Smooth muscle cell (in vitro differentiated cells): ENCODE measurements at regions not wholly inside any gene's neighbourhood (a gene's known extent, or its start where the extent isn't known, plus 50 kb on each side); places are given as distances from the start of the nearest gene placed in this dataset.
A peak's percentile ranks its signal among the peaks of the same experiment; 100 is the strongest.

Source experiments
- DNase-seq: peaks from one replicate; lab custom pipeline; 2025; ENCODE audit not compliant: unreplicated experiment; lab: John Stamatoyannopoulos, UW
- H2AFZ ChIP-seq: fragments of 200-600 bp; sonication (generic); 2 replicates; pipeline ENCODE4 v1.6.0; 2016; ENCODE audit warnings: antibody characterized with exemption, low read depth, mild to moderate bottlenecking
- H3F3A ChIP-seq: fragments of 200-600 bp; sonication (generic); 2 replicates; pipeline ENCODE4 v1.6.0; 2017; ENCODE audit warnings: antibody characterized with exemption, low read depth
- H3K27ac ChIP-seq: fragments of 200-600 bp; sonication (generic); 2 replicates; pipeline ENCODE4 v1.5.1; 2016; ENCODE audit warnings: low read depth, mild to moderate bottlenecking
- H3K27me3 ChIP-seq: fragments of 200-600 bp; sonication (generic); 2 replicates; pipeline ENCODE4 v1.6.1; 2016; ENCODE audit warnings: low read depth, mild to moderate bottlenecking
- H3K36me3 ChIP-seq: fragments of 200-600 bp; sonication (generic); 2 replicates; pipeline ENCODE4 v1.5.1; 2016; ENCODE audit warnings: low read depth
- H3K4me1 ChIP-seq: fragments of 200-600 bp; sonication (generic); 2 replicates; pipeline ENCODE4 v1.5.1; 2016; ENCODE audit warnings: low read depth
- H3K4me2 ChIP-seq: fragments of 200-600 bp; sonication (generic); 2 replicates; pipeline ENCODE4 v1.6.0; 2016; ENCODE audit warnings: mild to moderate bottlenecking
- H3K4me3 ChIP-seq: fragments of 200-600 bp; sonication (generic); 2 replicates; pipeline ENCODE4 v1.5.1; 2016; ENCODE audit warnings: mild to moderate bottlenecking
- H3K79me2 ChIP-seq: fragments of 200-600 bp; sonication (generic); 2 replicates; pipeline ENCODE4 v1.6.0; 2016; ENCODE audit warnings: low read depth, mild to moderate bottlenecking
- H3K9ac ChIP-seq: fragments of 200-600 bp; sonication (generic); 2 replicates; pipeline ENCODE4 v1.6.0; 2016; ENCODE audit warnings: low read depth
- H3K9me3 ChIP-seq: fragments of 200-600 bp; sonication (generic); replicated peaks from 2 replicates; pipeline ENCODE4 v1.5.1; 2016; ENCODE audit warnings: low read depth
- H4K20me1 ChIP-seq: fragments of 200-600 bp; sonication (generic); 2 replicates; pipeline ENCODE4 v1.6.0; 2016; ENCODE audit warnings: low read depth
- CTCF ChIP-seq: fragments of 200-600 bp; sonication (generic); IDR thresholded peaks from 2 replicates; pipeline ENCODE4 v1.5.1; 2017; ENCODE audit warnings: borderline replicate concordance, mild to moderate bottlenecking, antibody characterized with exemption; ENCODE audit not compliant: insufficient read depth, poor library complexity, severe bottlenecking
- WGBS: methylation state at CpG from one replicate; pipeline ENCODE4 v1.1.7; 2016; ENCODE audit warnings: low lambda C conversion rate; 5-methylcytosine and 5-hydroxymethylcytosine counted together

GRCh38 chr13:76025392-76025791 is 389.3 kb downstream of the LMO7 start:
- no peaks in the 10 kb centered on the region for H3K79me2 ChIP-seq
- H3K4me1 ChIP-seq: peaks cover 3% of the 10 kb centered on the region
- H3K27ac ChIP-seq: no peak overlapping the region
- H3K36me3 ChIP-seq: no peaks in the 10 kb centered on the region
- no peak overlapping the region for H2AFZ ChIP-seq
- H3K27me3 ChIP-seq: no peaks in the 10 kb centered on the region
- H3K4me2 ChIP-seq: no peak overlapping the region
- H3K9me3 ChIP-seq: no peaks in the 10 kb centered on the region
- 96% methylated on average over 6 of the region's 6 CpGs for WGBS
- H3F3A ChIP-seq: no peaks in the 10 kb centered on the region
- no peak overlapping the region for H3K9ac ChIP-seq
- H3K4me3 ChIP-seq: no peak overlapping the region
- no peak for DNase-seq
- TF ChIP-seq CTCF: no peak
- H4K20me1 ChIP-seq: no peaks in the 10 kb centered on the region

GRCh38 chr13:76024151-76024550 is 388.0 kb downstream of the LMO7 start:
- Histone ChIP-seq H3K36me3 (no peaks in the 10 kb centered on the region), H3K79me2 (no peaks in the 10 kb centered on the region), H3F3A (no peaks in the 10 kb centered on the region), H3K9me3 (no peaks in the 10 kb centered on the region), H3K4me2 (no peak overlapping the region), H3K27me3 (no peaks in the 10 kb centered on the region), H4K20me1 (no peaks in the 10 kb centered on the region), H3K4me3 (no peak overlapping the region), H3K9ac (no peak overlapping the region), H2AFZ (no peak overlapping the region), H3K4me1 (peaks cover 3% of the 10 kb centered on the region), H3K27ac (peak overlapping the region; percentile 53)
- no peak for DNase-seq
- TF ChIP-seq CTCF: no peak
- 74% methylated on average over 1 of the region's 1 CpG for WGBS

- H3F3A ChIP-seq: no peaks in the 10 kb centered on the region
- no peaks in the 10 kb centered on the region for H4K20me1 ChIP-seq
- 47% methylated on average over 2 of the region's 2 CpGs for WGBS
- H3K9ac ChIP-seq: no peak overlapping the region
- no peak overlapping the region for H3K4me2 ChIP-seq
- H3K4me3 ChIP-seq: no peak overlapping the region
- H3K36me3 ChIP-seq: no peaks in the 10 kb centered on the region
- no peak for TF ChIP-seq CTCF
- no peaks in the 10 kb centered on the region for H3K27me3 ChIP-seq
- no peaks in the 10 kb centered on the region for H3K79me2 ChIP-seq
- no peaks in the 10 kb centered on the region for H3K9me3 ChIP-seq
- peak overlapping the region; percentile 53 for H3K27ac ChIP-seq
- H3K4me1 ChIP-seq: peaks cover 3% of the 10 kb centered on the region
- DNase-seq: no peak
- H2AFZ ChIP-seq: no peak overlapping the region
Measured at GRCh38 chr13:76023652-76024051, 387.5 kb downstream of the LMO7 start.

- H3K4me1 ChIP-seq: no peaks in the 10 kb centered on the region
- no peak for TF ChIP-seq CTCF
- H3K27me3 ChIP-seq: no peaks in the 10 kb centered on the region
- DNase-seq: no peak
- H4K20me1 ChIP-seq: no peaks in the 10 kb centered on the region
- H3K27ac ChIP-seq: no peak overlapping the region
- H3F3A ChIP-seq: no peaks in the 10 kb centered on the region
- H3K36me3 ChIP-seq: no peaks in the 10 kb centered on the region
- H2AFZ ChIP-seq: no peak overlapping the region
- H3K9me3 ChIP-seq: no peaks in the 10 kb centered on the region
- H3K4me2 ChIP-seq: no peak overlapping the region
- H3K79me2 ChIP-seq: no peaks in the 10 kb centered on the region
- no peak overlapping the region for H3K4me3 ChIP-seq
- no peak overlapping the region for H3K9ac ChIP-seq
- 91% methylated on average over 4 of the region's 4 CpGs for WGBS
Measured at GRCh38 chr13:76020421-76020955, 384.4 kb downstream of the LMO7 start.
